ENCODE measurements at regions not wholly inside any gene's neighbourhood (a gene's known extent, or its start where the extent isn't known, plus 50 kb on each side); places are given as distances from the start of the nearest gene placed in this dataset.

DNA sequence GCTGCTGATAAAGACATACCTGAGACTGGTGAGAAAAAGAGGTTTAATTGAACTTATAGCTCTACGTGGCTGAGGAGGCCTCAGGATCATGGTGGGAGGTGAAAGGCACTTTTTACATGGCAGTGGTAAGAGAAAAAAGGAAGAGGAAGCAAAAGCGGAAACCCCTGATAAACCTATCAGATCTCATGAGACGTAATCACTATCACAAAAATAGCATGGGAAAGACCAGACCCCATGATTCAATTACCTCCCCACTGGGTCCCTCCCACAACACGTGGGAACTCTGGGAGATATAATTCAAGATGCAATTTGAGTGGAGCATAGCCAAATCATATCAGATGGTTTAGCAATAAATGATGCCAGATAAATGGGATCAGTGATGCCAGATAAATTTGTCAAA is 892.0 kb upstream of the CELF2 start:
- no peak for DNase-seq

DNA sequence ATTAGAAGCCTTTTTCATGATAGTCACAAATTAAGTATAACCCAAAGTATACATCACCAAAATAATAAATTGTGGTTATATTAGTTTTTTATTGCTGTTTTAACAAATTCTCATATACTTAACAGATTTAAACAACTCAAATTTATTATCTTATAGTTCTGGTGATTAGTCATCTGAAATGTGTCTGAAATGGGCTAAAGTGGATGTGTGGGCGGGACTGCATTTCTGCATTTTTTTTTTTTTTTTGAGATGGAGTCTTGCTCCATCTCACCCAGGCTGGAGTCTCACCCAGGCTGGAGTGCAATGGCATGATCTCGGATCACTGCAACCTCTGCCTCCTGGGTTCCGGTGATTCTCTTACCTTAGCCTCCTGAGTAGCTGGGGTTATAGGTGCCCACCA is 891.5 kb upstream of the CELF2 start:
- DNase-seq: no peak

DNA sequence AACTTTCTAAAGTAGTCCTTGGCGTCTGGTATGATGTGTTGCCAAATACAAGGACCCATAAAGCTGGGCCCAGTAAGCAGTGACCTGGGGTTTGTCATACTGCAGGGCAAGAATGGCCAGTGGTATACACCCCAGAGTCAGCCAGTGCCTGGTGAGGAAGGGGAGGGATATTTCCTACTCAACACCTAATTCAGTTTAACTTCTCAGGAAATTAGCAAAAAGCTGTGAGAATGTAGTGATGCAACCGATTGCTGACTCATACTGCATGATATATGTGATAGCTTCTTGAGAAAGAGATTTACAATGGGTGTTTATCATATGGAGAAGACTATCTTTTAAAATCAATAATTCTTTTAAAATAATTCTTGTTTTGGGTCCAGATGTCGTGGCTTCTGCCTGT is 889.3 kb upstream of the CELF2 start:
- DNase-seq: no peak

DNA sequence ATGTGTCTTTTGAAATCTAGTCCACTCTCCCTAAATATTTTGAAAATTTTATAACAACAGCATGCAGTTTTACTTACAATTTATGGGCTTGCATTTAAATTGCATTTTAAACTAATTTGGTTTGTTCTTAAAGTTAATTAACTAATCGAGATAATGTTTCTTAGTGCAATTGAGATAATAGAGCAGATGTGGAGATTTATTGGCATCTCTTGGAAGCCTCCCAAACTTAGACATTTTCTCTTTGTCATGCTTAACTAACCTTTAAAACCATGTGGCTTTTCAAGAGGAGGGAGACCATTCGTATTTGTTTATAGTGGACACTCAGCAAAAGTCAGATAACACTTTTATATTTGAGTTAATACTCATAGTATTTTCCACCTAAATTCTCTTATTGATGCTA is 887.0 kb upstream of the CELF2 start:
- DNase-seq: no peak

DNA sequence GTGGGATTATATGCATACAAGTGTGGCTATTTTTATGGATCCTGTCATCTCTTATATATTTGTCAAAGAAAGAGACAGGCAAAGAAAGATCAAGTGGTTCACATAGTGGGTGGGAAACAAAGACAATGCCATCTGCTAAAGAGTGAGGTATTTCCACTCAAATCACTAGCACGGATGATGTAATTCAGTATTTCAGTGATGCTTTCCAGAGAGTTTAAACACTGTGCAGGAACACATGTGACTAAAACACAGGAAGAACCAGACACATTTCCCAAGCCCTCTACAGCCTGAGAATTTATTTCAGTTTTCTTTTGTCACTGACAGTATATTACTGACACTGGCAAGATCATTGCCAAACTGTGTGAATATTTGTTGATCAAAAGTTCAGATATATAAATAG is 885.7 kb upstream of the CELF2 start:
- DNase-seq: no peak

DNA sequence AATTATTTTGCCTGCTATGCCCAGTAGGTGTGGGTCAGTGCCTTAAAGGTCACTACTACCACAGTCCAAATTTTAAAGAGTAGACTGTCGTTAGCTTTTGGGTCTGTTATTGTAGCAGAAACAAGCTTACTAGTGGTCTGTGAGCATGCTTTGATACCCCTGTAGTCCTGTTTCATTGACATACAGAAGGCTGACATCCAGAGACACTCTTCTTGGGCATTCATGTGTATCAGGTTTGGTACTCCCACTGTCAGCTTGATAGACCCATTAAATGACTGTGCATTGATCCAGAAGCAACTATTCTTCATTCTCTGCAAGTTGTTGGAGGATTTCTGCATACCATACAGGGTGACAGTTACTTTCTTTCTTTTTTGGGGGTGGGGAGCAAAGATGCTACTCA is 884.4 kb upstream of the CELF2 start:
- DNase-seq: no peak

DNA sequence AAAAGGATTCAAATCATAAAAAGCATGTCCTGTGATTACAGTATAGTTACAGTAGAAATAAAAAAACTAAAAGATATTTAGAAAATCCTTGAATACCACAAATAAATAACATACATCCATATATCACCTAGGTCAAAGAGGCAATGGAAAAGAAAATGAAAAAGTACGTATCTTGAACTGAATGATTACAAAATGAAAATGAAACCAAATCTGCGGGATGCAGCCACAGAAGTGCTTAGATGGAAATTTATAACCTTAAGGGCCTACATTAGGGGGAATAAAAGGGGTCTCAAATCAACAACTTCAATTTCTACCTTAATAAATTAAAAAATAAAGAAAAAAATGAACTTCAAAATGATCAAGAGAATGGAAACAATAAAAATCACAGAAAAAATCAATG is 879.0 kb upstream of the CELF2 start:
- DNase-seq: peak; percentile 19

DNA sequence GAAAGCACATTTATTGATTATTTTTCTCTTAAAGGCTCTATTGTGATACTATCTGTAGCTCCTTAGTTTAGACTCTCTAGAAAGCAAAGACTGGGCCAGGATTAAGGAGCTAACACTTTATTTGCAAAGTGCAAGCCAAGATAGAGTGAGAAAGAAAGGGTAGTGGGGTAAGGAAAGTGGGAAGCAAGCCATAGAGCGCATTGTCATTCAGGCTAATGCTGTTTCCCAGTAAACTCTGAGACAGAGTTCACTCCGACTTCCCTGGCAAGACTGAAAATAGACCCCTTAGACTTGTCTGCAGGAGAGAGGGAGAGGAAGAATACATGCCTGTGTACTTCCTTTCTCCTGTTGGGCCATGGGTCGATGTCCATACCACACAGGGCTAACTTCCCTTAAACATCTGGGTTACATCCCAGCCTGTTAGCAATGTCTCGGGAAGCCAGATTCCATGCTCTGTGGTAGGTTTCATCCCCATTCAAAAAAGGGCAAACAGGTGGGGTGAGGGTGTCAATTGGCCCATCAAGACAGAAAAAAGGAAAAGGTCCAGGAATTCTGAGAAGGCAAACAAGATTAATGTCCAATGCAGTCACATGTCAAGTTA is 875.8 kb upstream of the CELF2 start:
- DNase-seq: no peak

DNA sequence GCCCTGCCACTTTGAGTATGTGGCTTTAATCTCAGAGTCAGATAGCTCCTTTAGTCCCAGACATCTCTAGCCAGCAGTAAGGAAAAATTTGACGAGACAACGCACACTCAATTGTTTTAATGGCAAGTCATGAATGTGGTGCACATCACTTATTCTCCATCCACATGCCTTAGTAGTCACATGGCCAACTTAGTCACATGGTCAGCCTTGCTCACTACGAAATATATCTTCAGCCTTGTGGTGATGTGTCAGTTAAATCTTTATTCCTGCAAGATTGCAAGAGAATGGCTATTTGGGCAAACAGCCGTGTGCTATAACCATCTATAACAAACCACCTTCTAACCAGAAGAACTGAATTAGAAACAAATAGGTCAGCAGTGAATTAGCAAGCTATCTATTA is 871.1 kb upstream of the CELF2 start:
- no peak for DNase-seq

DNA sequence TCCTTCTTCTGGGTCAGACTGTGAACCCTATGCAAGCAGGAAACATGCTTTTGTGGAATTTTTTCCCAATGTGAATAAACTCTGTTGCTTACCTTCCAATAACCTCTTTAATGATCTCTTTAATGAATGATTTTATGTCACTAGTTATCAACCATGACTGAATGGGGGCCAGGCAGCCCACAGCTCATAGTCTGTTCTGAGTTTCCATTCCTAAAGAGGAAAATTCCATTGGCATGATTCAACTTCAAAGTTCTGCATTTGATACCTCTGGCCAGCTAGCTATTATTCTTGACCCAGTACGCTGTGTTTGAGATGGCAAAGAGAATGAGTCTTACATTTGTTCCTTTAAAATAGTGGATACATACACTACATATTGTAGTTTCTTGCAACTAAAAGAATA is 867.8 kb upstream of the CELF2 start:
- DNase-seq: no peak

DNA sequence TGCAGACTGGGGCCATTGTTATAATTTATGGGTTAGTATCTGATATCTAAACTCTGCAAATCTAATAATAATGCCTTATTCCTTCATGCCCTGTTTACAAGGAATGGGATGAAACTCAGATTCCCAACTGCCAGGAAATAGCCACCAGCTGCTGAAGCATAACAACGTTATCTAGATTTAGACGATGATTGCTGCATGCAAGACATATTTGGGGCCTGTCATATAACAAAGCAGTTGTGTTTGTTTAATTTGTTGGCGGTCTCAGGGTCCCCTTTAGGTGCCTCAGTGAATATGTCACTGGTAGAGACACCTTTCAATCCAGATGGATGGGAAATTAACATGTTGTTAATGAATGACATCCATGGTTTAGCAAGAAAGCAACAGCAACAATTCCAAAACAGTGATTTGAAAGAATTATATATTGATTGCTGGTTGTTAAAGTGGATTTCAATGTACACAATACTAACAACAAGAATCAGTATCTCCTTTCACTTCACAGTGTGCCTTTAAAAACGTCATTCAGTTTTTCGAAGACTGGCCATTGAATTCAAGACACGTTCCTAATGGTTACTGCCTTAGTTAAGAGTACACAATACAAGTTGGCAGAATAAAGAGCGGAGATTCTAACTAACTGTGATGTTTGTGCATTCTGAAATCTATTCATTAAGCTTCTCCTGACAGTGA is 860.6 kb upstream of the CELF2 start:
- no peak for DNase-seq

DNA sequence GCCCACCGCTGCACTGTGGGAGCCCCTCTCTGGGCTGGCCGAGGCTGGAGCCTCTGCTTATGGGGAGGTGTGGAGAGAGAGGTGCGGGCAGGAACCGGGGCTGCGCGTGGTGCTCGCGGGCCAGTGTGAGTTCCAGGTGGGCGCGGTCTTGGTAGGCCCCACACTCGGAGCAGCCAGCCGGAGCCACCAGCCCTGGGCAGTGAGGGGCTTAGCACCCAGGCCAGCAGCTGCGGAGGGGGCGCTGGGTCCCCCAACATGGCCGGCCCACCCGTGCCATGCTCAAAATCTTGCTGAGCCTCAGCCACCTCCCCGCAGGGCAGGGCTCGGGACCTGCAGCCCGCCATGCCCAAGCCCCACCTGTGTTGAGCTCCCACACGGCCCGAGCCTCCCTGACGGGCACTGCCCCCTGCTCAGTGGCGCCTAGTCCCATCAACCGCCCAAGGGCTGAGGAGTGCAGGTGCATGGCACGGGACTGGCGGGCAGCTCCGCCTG is 856.8 kb upstream of the CELF2 start:
- no peak for DNase-seq

DNA sequence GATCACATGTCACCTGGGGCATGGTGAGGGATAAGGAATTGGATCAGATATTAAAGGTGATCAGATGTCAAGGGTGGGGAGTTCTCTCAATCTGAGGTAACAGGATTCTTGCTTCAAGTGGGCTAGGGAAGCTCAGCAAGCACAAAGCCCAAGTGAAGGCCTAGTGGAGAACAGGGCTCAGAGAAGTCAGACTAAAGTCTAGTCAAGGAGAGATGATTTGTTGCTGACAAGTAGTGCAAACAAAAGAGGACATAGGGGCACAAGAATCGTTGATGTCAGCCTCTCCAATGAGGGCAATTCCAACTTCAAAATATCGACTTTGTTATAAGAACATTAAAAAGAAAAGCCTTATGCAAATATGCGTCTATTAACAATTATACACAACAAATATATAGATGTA is 852.8 kb upstream of the CELF2 start:
- no peak for DNase-seq

DNA sequence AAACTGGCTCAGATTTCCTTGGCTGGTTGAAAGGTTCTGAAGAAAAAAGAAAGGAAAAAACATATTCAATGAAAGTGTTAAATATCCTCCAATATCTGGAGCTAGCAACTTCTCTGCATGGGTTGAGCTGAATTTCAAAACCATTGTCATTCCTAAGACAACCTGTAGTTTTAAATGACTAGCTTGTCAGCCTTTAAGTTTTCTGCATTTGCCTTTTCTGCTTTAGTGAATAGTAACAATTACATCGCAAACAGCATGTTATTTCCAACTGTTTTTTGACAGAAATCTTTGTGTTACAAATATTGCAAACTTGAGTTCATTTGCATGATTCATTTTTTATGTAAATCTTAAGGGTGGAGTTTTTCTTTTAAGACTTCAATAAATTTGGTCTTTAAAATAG is 852.3 kb upstream of the CELF2 start:
- no peak for DNase-seq

DNA sequence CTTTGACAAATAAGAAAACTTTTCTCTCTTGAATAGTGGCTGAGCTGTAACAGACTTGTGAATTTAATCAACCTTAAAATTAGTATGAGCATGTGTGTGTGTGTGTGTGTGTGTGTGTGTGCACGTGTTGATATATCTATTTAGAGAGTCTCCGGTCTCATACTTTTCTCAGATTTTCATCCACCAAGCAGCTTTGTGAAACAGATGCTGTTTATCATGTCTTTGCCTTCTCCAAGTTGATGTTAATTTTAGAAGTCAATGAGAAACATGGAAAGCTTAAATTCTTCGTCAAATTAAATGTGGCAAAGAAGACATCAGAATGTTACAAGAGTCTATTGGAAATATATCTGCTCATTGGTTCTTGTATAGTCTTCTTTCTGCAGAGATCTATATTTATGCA is 839.2 kb upstream of the CELF2 start:
- DNase-seq: no peak

DNA sequence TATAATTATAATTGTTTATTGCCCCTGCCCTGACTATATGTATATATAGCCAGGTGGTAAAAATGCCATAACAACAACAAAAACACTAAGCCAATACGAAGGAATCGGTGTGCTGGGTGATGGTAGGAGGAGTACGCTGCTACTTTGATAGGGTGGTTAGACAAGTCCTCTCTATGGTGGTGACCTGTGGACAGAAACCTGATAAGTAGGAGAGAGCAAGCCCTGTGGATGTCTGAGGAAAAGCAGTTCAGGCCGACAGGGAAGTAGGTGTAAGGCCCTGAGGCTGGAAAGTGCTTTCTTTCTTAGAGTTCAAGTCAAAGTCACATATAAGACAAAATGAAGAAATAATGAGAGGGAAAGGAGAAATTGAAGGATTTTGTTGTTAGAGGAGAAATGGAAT is 823.8 kb upstream of the CELF2 start:
- no peak for DNase-seq

DNA sequence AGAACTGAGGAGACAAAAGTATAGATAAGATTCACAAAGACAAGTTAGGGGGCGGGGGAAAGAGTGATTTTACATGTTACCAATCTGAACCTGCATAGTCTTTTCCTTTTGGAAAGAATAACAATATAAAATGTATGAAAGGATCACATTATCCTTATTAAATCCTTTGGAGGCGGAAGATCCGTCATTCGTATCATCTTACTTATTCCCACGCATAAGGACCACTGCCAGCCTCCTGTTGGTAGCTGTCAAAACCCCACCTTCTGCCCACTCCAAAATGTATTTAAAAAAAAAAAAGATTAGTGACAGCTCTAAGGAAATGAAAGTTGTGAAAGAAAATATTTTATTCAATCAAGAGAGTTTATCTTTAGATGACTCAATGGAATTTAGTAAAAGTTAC is 821.0 kb upstream of the CELF2 start:
- DNase-seq: no peak

DNA sequence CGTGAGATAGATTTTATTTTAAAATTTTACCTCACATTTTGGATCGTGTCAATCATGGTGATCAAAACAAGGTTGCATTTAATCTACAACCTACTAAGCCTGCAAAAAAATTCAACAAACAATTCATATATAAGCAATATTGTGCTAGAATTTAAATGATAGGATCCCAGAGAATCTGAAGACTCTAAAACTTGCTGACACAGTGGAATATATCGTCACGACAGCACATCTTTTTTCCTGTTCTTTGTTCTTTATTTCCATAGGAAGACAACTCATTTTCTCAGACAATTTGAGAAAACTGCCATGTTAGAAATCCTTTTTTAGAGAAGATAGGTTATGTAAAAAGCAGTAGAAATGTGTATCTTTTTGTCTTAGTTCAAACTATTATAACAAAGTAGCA is 820.2 kb upstream of the CELF2 start:
- DNase-seq: no peak

DNA sequence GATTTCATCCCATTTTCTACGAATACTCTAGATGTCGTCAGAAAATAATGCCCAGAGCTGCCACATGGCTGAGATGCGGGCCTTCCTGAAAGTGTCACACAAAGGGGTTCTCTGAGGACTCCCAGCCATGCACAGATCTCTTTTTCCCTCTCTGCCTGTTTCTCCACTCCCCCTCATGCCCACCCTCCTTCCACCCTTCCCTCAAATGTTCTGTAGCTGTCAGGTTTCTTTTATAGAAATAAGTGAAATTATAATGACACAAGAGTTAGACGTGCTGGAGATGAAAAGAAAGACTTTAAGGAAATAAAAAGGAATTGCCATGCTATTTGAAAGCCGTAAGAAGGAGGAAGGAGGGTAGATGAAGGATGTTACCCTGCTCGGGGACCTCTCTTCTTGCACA is 819.3 kb upstream of the CELF2 start:
- DNase-seq: no peak

DNA sequence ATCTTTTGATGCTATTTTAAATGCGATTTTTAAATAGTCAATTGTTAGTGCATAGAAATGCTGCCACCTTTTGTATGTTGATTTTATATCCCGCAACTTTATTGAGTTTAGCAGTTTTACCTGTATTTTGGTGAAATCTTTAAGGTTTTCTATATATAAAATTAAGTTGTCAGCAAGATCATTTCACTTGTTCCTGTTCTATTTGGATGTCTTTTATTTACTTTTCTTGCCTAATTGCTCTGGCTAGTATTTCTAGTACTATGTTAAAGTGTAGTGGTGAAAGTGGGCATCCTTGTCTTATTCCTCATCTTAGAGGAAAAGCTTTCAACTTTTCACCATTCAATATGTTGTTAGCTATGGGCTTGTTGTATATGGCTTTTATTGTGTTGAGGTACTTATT is 813.3 kb upstream of the CELF2 start:
- DNase-seq: no peak

DNA sequence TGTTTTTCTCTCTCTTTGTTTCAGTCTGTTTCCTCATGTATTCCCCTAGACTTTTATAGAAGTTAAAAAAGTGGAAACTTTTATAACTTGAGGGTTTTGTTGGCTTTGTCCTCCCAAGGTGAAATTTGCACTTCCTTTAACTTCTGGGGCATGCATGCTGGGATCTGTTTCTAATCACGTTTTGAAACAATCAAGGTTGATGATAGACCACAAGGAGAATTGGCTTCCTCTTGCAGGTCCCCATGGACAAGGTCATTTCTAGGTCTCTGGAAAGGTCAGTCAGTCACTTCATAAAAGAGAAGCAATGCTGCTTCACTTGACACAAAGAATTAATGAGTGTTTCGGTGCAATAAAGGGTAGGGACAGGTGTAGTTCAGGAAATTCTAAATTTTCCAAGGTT is 811.8 kb upstream of the CELF2 start:
- DNase-seq: no peak

DNA sequence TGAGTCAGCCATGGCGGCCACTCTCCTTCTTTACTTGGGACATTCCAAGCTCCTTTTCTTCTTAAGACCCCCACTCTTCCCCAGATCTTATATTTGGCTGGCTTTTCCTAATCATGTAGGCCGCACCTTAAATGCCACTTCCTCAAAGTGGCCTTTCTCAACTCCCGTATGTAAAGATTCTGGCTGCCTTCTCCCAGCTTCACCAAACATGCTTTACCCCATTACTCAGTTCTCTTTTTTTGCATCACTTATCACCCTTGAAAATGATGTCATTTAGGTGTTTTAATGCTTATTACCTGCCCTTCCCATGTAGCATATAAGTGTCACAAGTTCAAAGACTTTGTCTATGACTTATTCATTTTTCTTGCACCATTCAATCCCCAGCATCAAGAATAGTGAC is 810.1 kb upstream of the CELF2 start:
- no peak for DNase-seq

DNA sequence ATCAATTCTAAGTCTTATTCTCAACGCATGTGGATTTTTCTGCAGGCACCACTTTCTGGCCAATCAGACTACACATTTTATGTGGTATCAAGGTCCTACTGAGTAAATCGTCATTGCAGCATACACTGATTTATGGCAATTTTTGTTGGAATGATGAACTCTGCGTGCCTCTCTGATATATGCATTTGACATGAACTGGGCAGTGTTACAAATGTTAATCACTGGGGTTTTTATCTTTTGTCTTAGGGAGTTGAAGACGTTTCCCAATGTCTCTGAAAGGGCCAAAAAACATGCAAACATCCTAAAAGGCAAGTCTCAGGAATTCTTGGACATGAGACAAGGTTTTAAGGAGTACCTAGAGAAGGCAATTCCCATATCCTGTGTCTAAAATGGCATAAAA is 809.5 kb upstream of the CELF2 start:
- DNase-seq: no peak

DNA sequence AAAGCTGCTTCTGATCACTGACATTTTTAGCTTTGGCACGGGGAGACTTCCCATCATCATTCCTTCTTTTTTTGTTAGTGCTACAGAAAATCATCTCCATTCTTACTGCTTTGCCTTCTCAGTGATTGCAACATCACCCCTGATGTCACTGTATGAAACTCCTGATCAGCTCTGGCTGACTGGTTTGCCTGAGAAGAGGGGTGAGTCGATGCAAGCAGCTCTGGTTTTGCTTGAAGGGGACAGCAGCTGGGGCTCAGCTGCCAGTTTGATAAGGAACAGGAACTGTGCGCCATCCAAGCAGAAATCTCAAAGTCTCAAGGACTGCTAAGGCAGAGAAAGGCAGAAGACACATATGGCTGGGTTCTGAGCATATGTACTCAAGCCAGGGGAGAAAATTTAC is 808.5 kb upstream of the CELF2 start:
- no peak for DNase-seq

DNA sequence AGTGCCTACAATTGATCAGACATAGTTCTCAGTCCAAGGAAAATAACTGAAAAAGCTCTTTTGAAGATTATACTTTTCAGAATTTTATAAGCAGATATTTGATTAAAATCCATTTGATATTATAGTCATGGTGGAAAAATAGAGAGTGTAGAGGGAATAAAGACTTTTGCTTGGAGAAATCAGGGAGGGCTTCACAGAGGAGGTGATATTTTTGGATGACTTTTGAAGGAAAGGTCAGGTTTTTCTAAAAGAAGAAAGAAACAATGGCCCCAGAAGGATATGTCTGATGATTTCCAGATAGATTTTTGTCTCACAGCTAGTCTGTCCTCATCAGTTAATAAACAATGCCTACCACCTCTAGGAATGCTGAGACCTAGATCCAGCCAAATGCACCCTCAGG is 806.3 kb upstream of the CELF2 start:
- no peak for DNase-seq

All from CD4-positive, alpha-beta T cell treated with Interleukin-12 subunit alpha and Interleukin-12 subunit beta, for 1 hour (primary cell).